Fibroblast of mammary gland (primary cell): ENCODE measurements at regions not wholly inside any gene's neighbourhood (a gene's known extent, or its start where the extent isn't known, plus 50 kb on each side); places are given as distances from the start of the nearest gene placed in this dataset.

Experiments used
- DNase-seq: peaks from one replicate; pipeline ENCODE4 v3.0.0-alpha.2; 2010; ENCODE audit warnings: low read depth
- H3K4me3 ChIP-seq: 2 replicates; pipeline ENCODE4 v1.5.1; 2011; ENCODE audit warnings: low read depth, mild to moderate bottlenecking, low read length, moderate library complexity; ENCODE audit not compliant: control insufficient read depth
- TF ChIP-seq, protein P1 (sequence below): conservative IDR thresholded peaks from 2 replicates; pipeline ENCODE4 v1.5.1; 2011; ENCODE audit warnings: low read depth, low read length, inconsistent platforms; ENCODE audit not compliant: control insufficient read depth, insufficient read depth

DNA sequence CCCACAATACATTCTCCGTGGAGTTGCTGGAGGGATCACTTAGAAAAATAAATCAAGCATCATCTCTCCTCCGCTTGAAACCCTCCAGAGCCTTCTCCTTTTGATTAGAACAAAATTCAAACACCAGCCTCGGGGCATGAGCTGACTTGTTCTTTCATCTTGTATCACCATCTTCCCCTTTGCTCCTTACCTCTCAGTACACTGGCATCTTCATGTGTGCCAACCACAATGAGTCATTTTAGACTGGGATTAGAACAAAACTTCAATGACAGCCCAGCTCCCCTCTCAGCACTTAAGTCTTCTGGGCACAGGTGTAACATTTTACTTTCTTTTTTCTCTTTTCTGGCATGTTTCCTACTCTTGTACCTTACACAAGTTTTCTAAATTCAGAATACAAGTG, 1159.2 kb upstream of the TMEM132C start:
- TF ChIP-seq, protein P1, sequence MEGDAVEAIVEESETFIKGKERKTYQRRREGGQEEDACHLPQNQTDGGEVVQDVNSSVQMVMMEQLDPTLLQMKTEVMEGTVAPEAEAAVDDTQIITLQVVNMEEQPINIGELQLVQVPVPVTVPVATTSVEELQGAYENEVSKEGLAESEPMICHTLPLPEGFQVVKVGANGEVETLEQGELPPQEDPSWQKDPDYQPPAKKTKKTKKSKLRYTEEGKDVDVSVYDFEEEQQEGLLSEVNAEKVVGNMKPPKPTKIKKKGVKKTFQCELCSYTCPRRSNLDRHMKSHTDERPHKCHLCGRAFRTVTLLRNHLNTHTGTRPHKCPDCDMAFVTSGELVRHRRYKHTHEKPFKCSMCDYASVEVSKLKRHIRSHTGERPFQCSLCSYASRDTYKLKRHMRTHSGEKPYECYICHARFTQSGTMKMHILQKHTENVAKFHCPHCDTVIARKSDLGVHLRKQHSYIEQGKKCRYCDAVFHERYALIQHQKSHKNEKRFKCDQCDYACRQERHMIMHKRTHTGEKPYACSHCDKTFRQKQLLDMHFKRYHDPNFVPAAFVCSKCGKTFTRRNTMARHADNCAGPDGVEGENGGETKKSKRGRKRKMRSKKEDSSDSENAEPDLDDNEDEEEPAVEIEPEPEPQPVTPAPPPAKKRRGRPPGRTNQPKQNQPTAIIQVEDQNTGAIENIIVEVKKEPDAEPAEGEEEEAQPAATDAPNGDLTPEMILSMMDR, result no peak
- H3K4me3 ChIP-seq, result no peak overlapping the region

DNA sequence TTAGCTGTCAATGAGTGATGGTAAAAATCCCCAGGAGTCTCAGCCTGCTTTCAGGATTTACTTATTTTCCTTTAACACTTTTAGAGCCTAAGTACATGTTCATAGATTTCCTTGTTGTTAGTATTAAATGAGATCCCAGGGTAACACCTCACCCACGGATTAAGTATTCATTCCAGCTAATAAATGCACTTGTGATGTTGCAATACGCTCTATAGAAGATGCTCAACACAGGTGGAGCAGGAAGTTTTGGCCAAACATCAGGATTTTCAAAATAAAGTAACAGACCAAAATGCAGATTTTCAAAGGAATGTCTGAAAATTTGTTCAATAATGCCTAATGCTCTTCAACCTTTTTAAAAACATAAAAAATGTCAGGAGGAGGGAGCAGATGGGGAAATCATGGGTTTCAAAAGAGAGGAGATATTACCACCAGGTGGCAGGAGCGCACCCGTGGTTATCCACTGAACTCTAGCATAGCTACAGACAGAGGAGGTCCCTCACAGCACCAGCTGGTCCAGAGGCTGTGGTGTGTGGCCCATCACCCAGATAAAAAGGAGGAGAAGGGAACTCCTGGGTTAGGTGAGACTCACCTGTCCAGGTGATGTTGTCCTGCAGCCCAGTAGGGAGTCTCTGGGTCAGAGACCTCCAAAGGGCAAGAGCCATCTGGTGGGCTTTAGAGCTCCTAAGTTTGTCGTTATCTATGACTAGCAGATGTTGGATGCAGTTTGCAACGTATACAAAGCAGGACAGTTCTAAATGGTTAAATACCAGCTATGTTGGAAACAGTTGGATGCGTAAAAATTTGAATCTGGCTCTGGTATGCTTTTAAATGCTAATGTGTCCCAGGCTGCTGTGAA, 1158.4 kb upstream of the TMEM132C start:
- H3K4me3 ChIP-seq, result no peak overlapping the region
- peak; percentile 74 for DNase-seq
- TF ChIP-seq, protein P1, result peak; percentile 83

More for the DNA sequence above, 1159.2 kb upstream of the TMEM132C start:
- DNase-seq, result no peak

DNA sequence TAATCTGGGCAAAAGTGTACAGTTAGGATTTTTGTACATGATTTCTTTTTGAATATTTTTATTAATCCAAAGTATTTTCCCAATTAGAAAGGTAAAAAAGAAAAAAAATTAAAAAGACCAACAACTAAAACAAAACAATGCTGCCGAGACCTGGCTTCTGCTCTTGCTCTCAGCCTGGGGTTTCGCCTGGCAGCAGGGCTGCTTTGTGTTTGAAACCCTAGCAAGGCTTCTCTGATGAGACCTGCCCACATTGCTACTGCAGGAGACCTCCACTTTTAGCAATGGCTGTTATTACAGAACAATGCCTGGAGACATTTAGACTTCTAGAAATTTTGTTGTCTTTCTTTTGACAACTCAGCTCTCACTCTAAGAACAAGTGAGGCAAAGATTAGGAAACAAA, 1153.0 kb upstream of the TMEM132C start:
- TF ChIP-seq, protein P1, result no peak
- no peak for DNase-seq
- H3K4me3 ChIP-seq, result no peak overlapping the region

DNA sequence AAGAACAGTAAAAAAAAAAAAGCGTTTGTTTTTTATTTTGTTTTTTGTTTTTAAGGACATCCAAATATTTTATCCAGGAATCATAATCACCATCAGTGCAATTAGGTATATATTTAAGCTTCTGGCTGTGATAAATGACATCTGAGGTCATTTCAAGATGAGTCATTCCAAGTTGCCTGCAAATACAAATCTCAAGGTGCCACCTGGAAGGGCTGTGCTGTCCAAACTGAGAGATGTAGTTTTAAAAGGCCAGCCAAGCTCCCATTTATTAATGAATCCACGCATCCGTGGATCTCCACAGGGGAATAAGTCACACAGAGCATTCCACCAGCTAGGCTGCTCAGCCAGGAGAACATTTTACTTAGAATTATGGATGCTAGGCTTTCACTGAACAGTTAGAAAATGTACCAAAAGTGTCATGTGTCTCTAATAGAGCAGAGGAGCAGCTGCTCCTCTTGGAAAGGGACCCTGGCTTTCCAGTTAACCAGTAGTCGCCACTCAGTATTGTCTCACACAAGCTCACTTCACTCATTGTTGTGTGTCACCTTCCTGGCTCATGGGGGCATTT, 1151.4 kb upstream of the TMEM132C start:
- no peak overlapping the region for H3K4me3 ChIP-seq
- TF ChIP-seq, protein P1, result no peak
- DNase-seq, result peak; percentile 30

DNA sequence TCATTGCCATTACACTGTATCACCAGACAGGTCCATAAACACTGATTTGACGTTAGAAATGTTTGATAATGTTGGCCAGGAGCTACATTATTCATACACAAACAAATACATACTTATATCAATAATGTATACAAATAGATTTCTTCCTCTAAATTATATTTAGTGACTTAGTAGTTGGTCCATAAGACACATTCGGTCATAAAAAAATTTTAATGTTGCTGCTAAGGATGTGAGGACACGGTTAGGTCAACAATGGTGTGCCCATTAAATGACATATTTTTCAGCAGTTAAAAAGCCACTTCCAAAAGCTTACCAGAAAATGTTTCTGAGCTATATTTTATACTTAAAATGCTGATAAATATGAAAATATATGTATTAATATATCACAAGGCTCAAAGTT, 1148.7 kb upstream of the TMEM132C start:
- DNase-seq, result no peak
- H3K4me3 ChIP-seq, result no peak overlapping the region
- TF ChIP-seq, protein P1, result no peak

DNA sequence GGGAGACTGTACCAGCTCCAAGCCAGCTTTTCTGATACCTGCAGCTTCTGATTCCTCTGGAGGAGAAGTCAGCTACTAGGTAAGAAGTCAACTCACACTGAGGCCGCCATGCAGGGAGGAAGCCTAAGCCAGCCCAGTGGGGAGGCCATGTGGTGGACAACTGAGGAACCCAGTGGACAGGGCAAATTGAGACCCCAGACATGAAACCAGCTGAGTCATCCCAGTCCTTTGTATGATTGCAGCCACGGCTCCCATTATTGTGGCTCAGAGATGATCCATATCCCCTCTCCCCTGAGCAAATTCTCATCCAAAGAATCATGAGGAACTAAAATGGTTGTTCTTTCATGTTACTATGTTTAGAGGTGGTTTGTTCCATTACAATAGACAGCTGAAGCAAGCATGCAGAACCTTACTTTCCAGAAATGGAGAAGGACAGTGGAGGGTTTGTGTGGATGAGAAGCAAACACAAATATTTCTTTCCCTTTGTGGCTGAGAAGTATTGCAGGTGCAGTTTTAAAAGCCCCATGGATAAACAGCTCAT, 1147.3 kb upstream of the TMEM132C start:
- no peak for DNase-seq
- TF ChIP-seq, protein P1, result no peak

More for the DNA sequence above, 1147.3 kb upstream of the TMEM132C start:
- H3K4me3 ChIP-seq, result no peak overlapping the region
